Right lobe of liver (tissue), 6 donors: ENCODE measurements at regions not wholly inside any gene's neighbourhood (a gene's known extent, or its start where the extent isn't known, plus 50 kb on each side); places are given as distances from the start of the nearest gene placed in this dataset.

ENCODE experiments used
- ATAC-seq, 4 donors: fragments of 200-7000 bp; cut with Tn5 transposase; one replicate each; pipeline ENCODE4 v1.9.1; 2020; ENCODE audit warnings: mild to moderate bottlenecking in 4 of 4, moderate library complexity in 4 of 4
- DNase-seq, 3 donors: peaks; one replicate each; pipeline ENCODE4 v3.0.0-alpha.2; 2020
- H3K27ac ChIP-seq, 3 donors: fragments of 200-600 bp; one replicate each; pipeline ENCODE4 v1.8.0; 2022
- H3K27me3 ChIP-seq, 2 donors: fragments of 200-600 bp; one replicate each; pipeline ENCODE4 v1.8.0; 2022
- H3K36me3 ChIP-seq, 4 donors: fragments of 200-600 bp; sonication (generic) in 1 of 4; one replicate each; pipeline versions ENCODE4 v1.5.1 to v1.8.0; 2017 to 2022; ENCODE audit warnings: control low read depth in 1 of 4
- H3K4me1 ChIP-seq, 4 donors: fragments of 200-600 bp; sonication (generic) in 1 of 4; one replicate each; pipeline versions ENCODE4 v1.5.1 to v1.8.0; 2017 to 2022; ENCODE audit warnings: control low read depth in 1 of 4
- H3K4me3 ChIP-seq, 3 donors: fragments of 200-600 bp; one replicate each; pipeline ENCODE4 v1.8.0; 2022
- H3K9me3 ChIP-seq, 4 donors: fragments of 200-600 bp; sonication (generic) in 1 of 4; one replicate each; pipeline versions ENCODE4 v1.5.1 to v1.8.0; 2017 to 2022; ENCODE audit warnings: control low read depth in 1 of 4
- POLR2A ChIP-seq: fragments of 450-650 bp; IDR thresholded peaks from one replicate; pipeline ENCODE4 v1.6.1; 2017; ENCODE audit warnings: antibody characterized with exemption, mild to moderate bottlenecking
- WGBS: methylation state at CpG from one replicate; pipeline ENCODE4 v1.1.6; 2018; ENCODE audit warnings: low coverage, low lambda C conversion rate; ENCODE audit not compliant: insufficient coverage; ENCODE audit errors: missing lambda C conversion rate; 5-methylcytosine and 5-hydroxymethylcytosine counted together
- intact Hi-C, 2 donors: fragments of 100-400 bp; cut with DNase I; formaldehyde crosslinking; loops; one replicate each; pipeline versions ENCODE4 v1.11.2 to v1.14.1; 2022
- TF ChIP-seq, protein P1 (sequence below), 4 donors: fragments of 200-600 bp in 3 of 4; fragments of 450-650 bp in 1 of 4; IDR thresholded peaks; one replicate each; pipeline versions ENCODE4 v1.5.1 to v1.8.0; 2016 to 2022; ENCODE audit warnings: antibody characterized with exemption in 4 of 4, mild to moderate bottlenecking in 2 of 4
- donor health status: DM: no; HTN: yes; CAD: no.
- donor health status: DM: no; HTN: no; CAD: no.
- donor health status: DM: no; HTN: no; CAD: no.
- donor health status: DM: no; HTN: yes; CAD: no.
- donor health status: DM: no; HTN: yes; CAD: no.

DNA sequence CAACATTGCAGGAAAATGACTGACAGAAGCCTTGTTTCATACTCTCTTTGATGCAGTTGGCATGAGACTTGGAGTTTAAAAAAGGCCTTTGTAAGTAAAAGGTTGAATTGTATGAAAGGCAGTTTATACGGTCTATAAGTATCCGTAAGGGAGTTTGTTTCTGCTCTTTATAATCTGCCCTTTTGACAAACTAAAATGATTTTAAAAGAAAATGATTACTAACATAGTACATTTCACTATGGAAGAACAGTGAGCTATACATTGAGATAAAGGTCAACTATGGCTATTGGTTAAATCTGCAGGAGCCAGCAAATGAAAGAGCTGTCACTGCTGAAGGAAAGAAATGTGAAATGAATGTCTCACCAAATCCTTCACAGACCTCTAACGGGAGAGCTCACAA lies 296.1 kb upstream of the SLITRK6 start:
- WGBS: 76% methylated on average over 3 of the region's 3 CpGs
- TF ChIP-seq, protein P1, sequence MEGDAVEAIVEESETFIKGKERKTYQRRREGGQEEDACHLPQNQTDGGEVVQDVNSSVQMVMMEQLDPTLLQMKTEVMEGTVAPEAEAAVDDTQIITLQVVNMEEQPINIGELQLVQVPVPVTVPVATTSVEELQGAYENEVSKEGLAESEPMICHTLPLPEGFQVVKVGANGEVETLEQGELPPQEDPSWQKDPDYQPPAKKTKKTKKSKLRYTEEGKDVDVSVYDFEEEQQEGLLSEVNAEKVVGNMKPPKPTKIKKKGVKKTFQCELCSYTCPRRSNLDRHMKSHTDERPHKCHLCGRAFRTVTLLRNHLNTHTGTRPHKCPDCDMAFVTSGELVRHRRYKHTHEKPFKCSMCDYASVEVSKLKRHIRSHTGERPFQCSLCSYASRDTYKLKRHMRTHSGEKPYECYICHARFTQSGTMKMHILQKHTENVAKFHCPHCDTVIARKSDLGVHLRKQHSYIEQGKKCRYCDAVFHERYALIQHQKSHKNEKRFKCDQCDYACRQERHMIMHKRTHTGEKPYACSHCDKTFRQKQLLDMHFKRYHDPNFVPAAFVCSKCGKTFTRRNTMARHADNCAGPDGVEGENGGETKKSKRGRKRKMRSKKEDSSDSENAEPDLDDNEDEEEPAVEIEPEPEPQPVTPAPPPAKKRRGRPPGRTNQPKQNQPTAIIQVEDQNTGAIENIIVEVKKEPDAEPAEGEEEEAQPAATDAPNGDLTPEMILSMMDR (IDR thresholded peaks at IDR 0.05): no peak
- no peak for TF ChIP-seq POLR2A

DNA sequence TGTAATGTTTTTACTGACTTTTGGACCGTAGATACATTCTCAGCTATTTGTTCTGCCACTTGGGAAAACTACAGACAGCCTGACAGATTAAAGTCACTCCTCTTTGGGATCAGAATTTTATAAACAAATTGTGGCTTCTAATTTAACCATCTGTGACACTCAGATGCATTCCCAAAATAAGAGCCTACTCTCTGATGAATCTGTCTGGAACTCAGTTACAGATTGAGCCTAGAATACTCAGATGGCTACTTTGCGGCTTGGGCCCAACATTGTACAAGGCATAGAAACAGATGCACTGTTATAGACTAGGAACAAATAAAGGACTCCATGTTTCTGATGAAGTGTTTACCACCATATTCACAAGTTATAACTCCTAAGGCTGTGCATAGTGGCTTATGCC lies 291.0 kb upstream of the SLITRK6 start:
- no peaks in the 10 kb centered on the region for H3K4me1 ChIP-seq
- H3K4me3 ChIP-seq: no peak overlapping the region
- H3K27ac ChIP-seq: no peak overlapping the region
- no peaks in the 10 kb centered on the region for H3K9me3 ChIP-seq
- ATAC-seq (no peak), DNase-seq (no peak)
- no peak for TF ChIP-seq POLR2A
- TF ChIP-seq, protein P1 (IDR thresholded peaks at IDR 0.05): no peak
- WGBS: 25% methylated on average over 2 of the region's 2 CpGs
- intact Hi-C loops: no loop called here
- H3K27me3 ChIP-seq: no peaks in the 10 kb centered on the region
- no peaks in the 10 kb centered on the region for H3K36me3 ChIP-seq

More for the DNA sequence above, 296.1 kb upstream of the SLITRK6 start:
- H3K9me3 ChIP-seq: no peaks in the 10 kb centered on the region
- DNase-seq (no peak), ATAC-seq (no peak)
- intact Hi-C loops: no loop called here
- no peaks in the 10 kb centered on the region for H3K36me3 ChIP-seq
- no peaks in the 10 kb centered on the region for H3K27me3 ChIP-seq
- H3K4me3 ChIP-seq: no peak overlapping the region
- no peaks in the 10 kb centered on the region for H3K4me1 ChIP-seq
- H3K27ac ChIP-seq: no peak overlapping the region

DNA sequence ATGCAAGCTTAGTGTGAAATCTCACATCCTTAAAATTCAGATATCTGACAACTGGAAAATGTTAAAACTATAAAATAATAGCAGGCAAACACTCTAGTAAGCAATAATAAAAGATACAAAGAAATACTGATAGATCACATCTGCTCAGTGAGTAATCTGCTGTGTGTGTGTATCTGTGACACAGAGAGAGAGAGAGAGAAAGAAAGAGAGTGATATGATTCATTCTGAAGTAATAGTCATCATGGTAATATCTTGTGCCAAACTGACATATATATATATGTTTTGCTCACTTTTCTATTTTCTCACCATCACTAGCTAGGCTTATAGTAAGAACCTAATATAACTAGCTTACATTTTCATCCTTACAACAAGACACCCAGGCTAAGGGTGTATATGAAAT lies 288.0 kb upstream of the SLITRK6 start:
- ATAC-seq (no peak), DNase-seq (no peak)
- Histone ChIP-seq H3K36me3 (no peaks in the 10 kb centered on the region), H3K27ac (no peak overlapping the region), H3K4me1 (no peaks in the 10 kb centered on the region), H3K27me3 (no peaks in the 10 kb centered on the region), H3K4me3 (no peak overlapping the region), H3K9me3 (no peaks in the 10 kb centered on the region)
- intact Hi-C loops: no loop called here
- TF ChIP-seq, protein P1 (IDR thresholded peaks at IDR 0.05): no peak
- TF ChIP-seq POLR2A: no peak

DNA sequence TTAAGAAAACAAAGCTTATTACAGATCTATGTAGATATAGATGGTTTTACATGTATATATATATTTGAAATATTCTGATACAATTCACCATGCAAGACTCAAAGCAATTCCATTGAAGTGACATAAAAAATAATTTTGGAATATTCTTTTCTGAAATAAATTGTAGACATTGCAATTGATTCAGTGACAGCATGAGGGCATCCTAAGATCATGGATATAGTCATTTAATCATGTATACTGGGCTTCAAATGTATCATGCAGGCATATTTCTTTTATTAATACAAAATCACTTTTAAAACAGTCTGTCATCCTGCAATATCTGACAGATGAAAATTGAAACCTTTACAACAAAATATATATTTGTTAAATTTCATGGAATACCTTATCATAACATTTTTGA lies 286.7 kb upstream of the SLITRK6 start:
- Histone ChIP-seq H3K27me3 (no peaks in the 10 kb centered on the region), H3K9me3 (no peaks in the 10 kb centered on the region), H3K4me1 (no peaks in the 10 kb centered on the region), H3K27ac (no peak overlapping the region), H3K4me3 (no peak overlapping the region), H3K36me3 (no peaks in the 10 kb centered on the region)
- intact Hi-C loops: no loop called here
- ATAC-seq: no peak
- no peak for DNase-seq
- TF ChIP-seq POLR2A: no peak
- TF ChIP-seq, protein P1 (IDR thresholded peaks at IDR 0.05): no peak

DNA sequence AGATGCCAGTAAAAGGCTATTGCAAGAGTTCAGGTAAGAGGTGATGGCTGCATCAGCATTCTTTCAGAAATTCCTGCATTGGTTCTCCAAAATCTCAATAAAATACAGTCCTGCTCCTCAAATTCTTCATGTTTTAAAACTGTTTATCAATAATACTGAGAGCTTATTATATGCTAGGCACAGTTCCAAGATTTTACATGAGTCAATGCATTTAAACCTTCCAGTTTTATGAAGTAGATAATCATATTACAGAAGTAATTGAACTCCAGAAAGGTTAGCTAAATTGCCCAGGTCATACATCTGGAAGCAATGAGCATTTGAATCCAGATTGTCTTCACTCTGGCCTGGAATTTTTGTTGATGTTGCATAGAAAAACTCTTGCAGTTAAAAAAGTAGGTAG lies 282.9 kb upstream of the SLITRK6 start:
- TF ChIP-seq, protein P1 (IDR thresholded peaks at IDR 0.05): no peak
- TF ChIP-seq POLR2A: no peak

More for the DNA sequence above, 282.9 kb upstream of the SLITRK6 start:
- H3K27me3 ChIP-seq: no peaks in the 10 kb centered on the region
- H3K36me3 ChIP-seq: no peaks in the 10 kb centered on the region
- DNase-seq: no peak
- no peaks in the 10 kb centered on the region for H3K9me3 ChIP-seq
- H3K4me3 ChIP-seq: no peak overlapping the region
- H3K4me1 ChIP-seq: no peaks in the 10 kb centered on the region
- H3K27ac ChIP-seq: no peak overlapping the region
- ATAC-seq: no peak
- intact Hi-C loops: no loop called here
